Mesodermal cell (in vitro differentiated cells): ENCODE measurements at regions not wholly inside any gene's neighbourhood (a gene's known extent, or its start where the extent isn't known, plus 50 kb on each side); places are given as distances from the start of the nearest gene placed in this dataset.
"Not testable (repeated sequence)": the region's sequence is repeated elsewhere in the genome, so short reads cannot be mapped to it uniquely, and the experiment has no call there.

ENCODE experiments used
- H3K27ac ChIP-seq: 2 replicates; pipeline ENCODE4 v1.7.0; 2013; ENCODE audit warnings: mild to moderate bottlenecking, low read depth, low read length, moderate library complexity; ENCODE audit not compliant: severe bottlenecking
- H3K36me3 ChIP-seq: 2 replicates; pipeline ENCODE4 v1.7.1; 2013; ENCODE audit warnings: mild to moderate bottlenecking, low read length, moderate library complexity; ENCODE audit not compliant: control insufficient read depth, insufficient read depth
- H3K4me1 ChIP-seq: one replicate; pipeline ENCODE4 v1.7.1; 2013; ENCODE audit warnings: mild to moderate bottlenecking, low read length; ENCODE audit not compliant: insufficient read depth, control insufficient read depth, poor library complexity, severe bottlenecking
- H3K4me3 ChIP-seq: 2 replicates; pipeline ENCODE4 v1.7.0; 2013; ENCODE audit warnings: low read length, control low read depth, mild to moderate bottlenecking; ENCODE audit not compliant: insufficient read depth, poor library complexity, severe bottlenecking; ENCODE audit errors: extremely low read depth
- H3K9me3 ChIP-seq: 2 replicates; pipeline ENCODE4 v1.7.1; 2013; ENCODE audit warnings: mild to moderate bottlenecking, low read length, moderate library complexity; ENCODE audit not compliant: control insufficient read depth
- WGBS, 2 experiments: methylation state at CpG; one replicate each; pipeline ENCODE4 v1.1.5; 2013; ENCODE audit warnings: missing lambda C conversion rate in 2 of 2; ENCODE audit not compliant: insufficient coverage in 2 of 2; 5-methylcytosine and 5-hydroxymethylcytosine counted together

- H3K27ac ChIP-seq = no peak overlapping the region
- H3K4me3 ChIP-seq = no peak overlapping the region
- H3K4me1 ChIP-seq = no peaks in the 10 kb centered on the region
- 83 to 88% methylated on average over 11 to 13 of the region's 15 CpGs for WGBS, 2 experiments
- no peaks in the 10 kb centered on the region for H3K36me3 ChIP-seq
- H3K9me3 ChIP-seq = no peaks in the 10 kb centered on the region
Observed at GRCh38 chr2:437756-438393, 150.0 kb upstream of the ALKAL2 start.

GRCh38 chr2:437180-437579, 149.3 kb upstream of the ALKAL2 start:
- Histone ChIP-seq H3K9me3 (no peaks in the 10 kb centered on the region), H3K4me1 (no peaks in the 10 kb centered on the region), H3K27ac (no peak overlapping the region), H3K4me3 (no peak overlapping the region), H3K36me3 (no peaks in the 10 kb centered on the region)
- 82 to 89% methylated on average over 5 of the region's 5 CpGs for WGBS, 2 experiments

GRCh38 chr2:436205-436604, 148.3 kb upstream of the ALKAL2 start:
- no peak overlapping the region for H3K4me3 ChIP-seq
- WGBS, 2 experiments = 90 to 93% methylated on average over 14 of the region's 14 CpGs
- no peaks in the 10 kb centered on the region for H3K9me3 ChIP-seq
- H3K4me1 ChIP-seq = no peaks in the 10 kb centered on the region
- H3K27ac ChIP-seq = no peak overlapping the region
- H3K36me3 ChIP-seq = no peaks in the 10 kb centered on the region

- Histone ChIP-seq H3K9me3 (no peaks in the 10 kb centered on the region), H3K36me3 (no peaks in the 10 kb centered on the region)
Observed at GRCh38 chr2:434625-435024, 146.7 kb upstream of the ALKAL2 start.

GRCh38 chr2:433216-433615, 145.3 kb upstream of the ALKAL2 start:
- no peaks in the 10 kb centered on the region for H3K9me3 ChIP-seq
- no peaks in the 10 kb centered on the region for H3K36me3 ChIP-seq
- no peaks in the 10 kb centered on the region for H3K4me1 ChIP-seq
- H3K27ac ChIP-seq = no peak overlapping the region
- H3K4me3 ChIP-seq = no peak overlapping the region
- 75 to 85% methylated on average over 2 to 3 of the region's 4 CpGs for WGBS, 2 experiments

More at GRCh38 chr2:434625-435024, 146.7 kb upstream of the ALKAL2 start:
- Histone ChIP-seq H3K4me1 (no peaks in the 10 kb centered on the region), H3K4me3 (no peak overlapping the region), H3K27ac (no peak overlapping the region)

GRCh38 chr2:430291-431040, 142.6 kb upstream of the ALKAL2 start:
- no peaks in the 10 kb centered on the region for H3K36me3 ChIP-seq
- H3K27ac ChIP-seq = no peak overlapping the region
- H3K4me1 ChIP-seq = no peaks in the 10 kb centered on the region
- H3K4me3 ChIP-seq = no peak overlapping the region
- WGBS, 2 experiments = 89 to 92% methylated on average over 8 to 16 of the region's 20 CpGs
- no peaks in the 10 kb centered on the region for H3K9me3 ChIP-seq

GRCh38 chr2:429575-430254, 141.8 kb upstream of the ALKAL2 start:
- Histone ChIP-seq H3K9me3 (no peaks in the 10 kb centered on the region), H3K36me3 (no peaks in the 10 kb centered on the region), H3K27ac (no peak overlapping the region), H3K4me1 (no peaks in the 10 kb centered on the region), H3K4me3 (no peak overlapping the region)
- WGBS, 2 experiments = 88 to 92% methylated on average over 15 of the region's 19 CpGs

GRCh38 chr2:429142-429541, 141.3 kb upstream of the ALKAL2 start:
- Histone ChIP-seq H3K36me3 (no peaks in the 10 kb centered on the region), H3K9me3 (no peaks in the 10 kb centered on the region), H3K4me1 (no peaks in the 10 kb centered on the region), H3K4me3 (no peak overlapping the region), H3K27ac (no peak overlapping the region)
- 97 to 100% methylated on average over 4 to 5 of the region's 7 CpGs for WGBS, 2 experiments

GRCh38 chr2:428591-428990, 140.7 kb upstream of the ALKAL2 start:
- WGBS, 2 experiments = 86 to 93% methylated on average over 7 of the region's 7 CpGs
- Histone ChIP-seq H3K4me3 (no peak overlapping the region), H3K4me1 (no peaks in the 10 kb centered on the region), H3K27ac (no peak overlapping the region), H3K36me3 (no peaks in the 10 kb centered on the region), H3K9me3 (no peaks in the 10 kb centered on the region)

GRCh38 chr2:426696-427095, 138.8 kb upstream of the ALKAL2 start:
- not testable (repeated sequence) for H3K36me3 ChIP-seq, H3K27ac ChIP-seq, H3K9me3 ChIP-seq, H3K4me3 ChIP-seq, H3K4me1 ChIP-seq
- 95% methylated on average over 18 of the region's 47 CpGs; no CpG with 5 or more reads in 1 of the 2 experiments for WGBS, 2 experiments

GRCh38 chr2:425947-426346, 138.1 kb upstream of the ALKAL2 start:
- no peaks in the 10 kb centered on the region for H3K4me1 ChIP-seq
- H3K4me3 ChIP-seq = no peak overlapping the region
- H3K27ac ChIP-seq = no peak overlapping the region
- H3K36me3 ChIP-seq = no peaks in the 10 kb centered on the region
- 90 to 95% methylated on average over 12 to 13 of the region's 17 CpGs for WGBS, 2 experiments
- H3K9me3 ChIP-seq = no peaks in the 10 kb centered on the region
